ENCODE measurements at regions not wholly inside any gene's neighbourhood (a gene's known extent, or its start where the extent isn't known, plus 50 kb on each side); places are given as distances from the start of the nearest gene placed in this dataset.
"Not testable (repeated sequence)": the region's sequence is repeated elsewhere in the genome, so short reads cannot be mapped to it uniquely, and the experiment has no call there.

GRCh38 chr9:11632691-11633090 is 1019.9 kb upstream of the PTPRD start:
- no peaks in the 10 kb centered on the region for H3K4me1 Mint-ChIP-seq
- ATAC-seq = no peak

DNA sequence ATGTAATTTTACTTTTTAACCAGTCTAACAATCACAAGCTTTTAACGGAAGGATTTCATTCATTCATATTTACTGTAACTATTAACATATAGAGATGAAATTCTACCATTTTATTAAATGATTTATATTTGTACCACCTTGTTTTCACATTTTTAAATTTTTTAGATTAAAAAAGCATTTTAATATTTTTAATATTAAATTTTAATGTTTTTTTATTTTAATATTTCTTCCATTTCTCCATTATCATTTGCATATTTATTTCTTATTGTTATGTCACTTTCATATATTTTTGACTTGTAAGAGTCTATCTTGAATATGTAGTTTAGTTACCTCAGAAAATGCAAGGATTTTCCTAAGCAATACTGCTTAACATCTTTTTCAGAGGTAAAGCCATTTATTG is 1034.0 kb upstream of the PTPRD start:
- DNase-seq (no peak), ATAC-seq (no peak)
- H3K36me3 Mint-ChIP-seq = no peaks in the 10 kb centered on the region
- H3K4me3 Mint-ChIP-seq = no peak overlapping the region
- peaks cover 17% of the 10 kb centered on the region for H3K9me3 Mint-ChIP-seq (ENCODE audit: low read depth)
- CTCF ChIA-PET = no interaction called here
- no peaks in the 10 kb centered on the region for H3K4me1 Mint-ChIP-seq
- H3K27ac Mint-ChIP-seq = no peak overlapping the region
- H3K27me3 Mint-ChIP-seq = no peaks in the 10 kb centered on the region

More at GRCh38 chr9:11632691-11633090, 1019.9 kb upstream of the PTPRD start:
- H3K4me3 Mint-ChIP-seq = no peak overlapping the region
- H3K27me3 Mint-ChIP-seq = no peaks in the 10 kb centered on the region
- H3K36me3 Mint-ChIP-seq = no peaks in the 10 kb centered on the region
- no peak for DNase-seq
- CTCF ChIA-PET = no interaction called here
- H3K27ac Mint-ChIP-seq = no peak overlapping the region
- H3K9me3 Mint-ChIP-seq (ENCODE audit: low read depth) = peaks cover 9% of the 10 kb centered on the region

GRCh38 chr9:11653867-11654266 is 1039.3 kb upstream of the TYRP1 start:
- CTCF ChIA-PET = no interaction called here
- Mint-ChIP-seq H3K27me3 (no peaks in the 10 kb centered on the region), H3K4me3 (no peak overlapping the region), H3K9me3 (ENCODE audit: low read depth) (peaks cover 10% of the 10 kb centered on the region), H3K27ac (no peak overlapping the region), H3K4me1 (no peaks in the 10 kb centered on the region), H3K36me3 (no peaks in the 10 kb centered on the region)
- no peak for ATAC-seq
- no peak for DNase-seq

- H3K36me3 Mint-ChIP-seq = no peaks in the 10 kb centered on the region
- H3K9me3 Mint-ChIP-seq (ENCODE audit: low read depth) = peaks cover 11% of the 10 kb centered on the region
- no peak for ATAC-seq
- no peak for DNase-seq
- no peaks in the 10 kb centered on the region for H3K27me3 Mint-ChIP-seq
- H3K27ac Mint-ChIP-seq = no peak overlapping the region
- CTCF ChIA-PET = no interaction called here
- H3K4me3 Mint-ChIP-seq = no peak overlapping the region
- no peaks in the 10 kb centered on the region for H3K4me1 Mint-ChIP-seq
Observed at GRCh38 chr9:11663913-11664312, 1029.3 kb upstream of the TYRP1 start.

DNA sequence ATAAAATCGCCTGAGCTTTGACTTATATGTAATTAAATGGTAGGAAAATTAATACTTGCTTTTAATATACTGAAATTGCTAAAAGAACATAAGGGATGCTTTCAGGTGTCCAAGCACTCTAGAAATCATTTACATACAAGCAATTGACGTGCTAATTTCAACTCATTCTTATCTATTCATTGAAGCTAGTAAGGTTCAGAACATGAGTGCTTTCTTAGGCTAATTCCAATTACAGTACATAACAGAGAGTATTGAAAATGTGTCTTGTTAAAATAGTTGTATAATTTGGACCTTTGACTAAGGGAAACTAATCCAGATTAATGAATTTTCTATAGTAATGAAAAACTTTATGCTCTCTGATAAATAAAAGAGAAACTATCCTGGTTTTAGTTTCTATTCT is 1016.4 kb upstream of the TYRP1 start:
- CTCF ChIA-PET = no interaction called here
- Mint-ChIP-seq H3K27ac (no peak overlapping the region), H3K27me3 (no peaks in the 10 kb centered on the region), H3K4me3 (no peak overlapping the region), H3K36me3 (no peaks in the 10 kb centered on the region), H3K4me1 (no peaks in the 10 kb centered on the region), H3K9me3 (ENCODE audit: low read depth) (peaks cover 13% of the 10 kb centered on the region)
- DNase-seq (no peak), ATAC-seq (no peak)

GRCh38 chr9:11686733-11687132 is 1006.5 kb upstream of the TYRP1 start:
- CTCF ChIA-PET = no interaction called here
- Mint-ChIP-seq H3K27ac (no peak overlapping the region), H3K4me3 (no peak overlapping the region)

GRCh38 chr9:11697126-11697525 is 996.1 kb upstream of the TYRP1 start:
- no peak overlapping the region for H3K4me3 Mint-ChIP-seq
- H3K27me3 Mint-ChIP-seq = no peaks in the 10 kb centered on the region
- no peak for DNase-seq
- no peaks in the 10 kb centered on the region for H3K4me1 Mint-ChIP-seq
- CTCF ChIA-PET = no interaction called here
- peaks cover 11% of the 10 kb centered on the region for H3K9me3 Mint-ChIP-seq (ENCODE audit: low read depth)
- H3K27ac Mint-ChIP-seq = no peak overlapping the region
- no peak for ATAC-seq
- no peaks in the 10 kb centered on the region for H3K36me3 Mint-ChIP-seq

More at GRCh38 chr9:11686733-11687132, 1006.5 kb upstream of the TYRP1 start:
- Mint-ChIP-seq H3K4me1 (no peaks in the 10 kb centered on the region), H3K9me3 (ENCODE audit: low read depth) (peaks cover 9% of the 10 kb centered on the region), H3K36me3 (no peaks in the 10 kb centered on the region), H3K27me3 (no peaks in the 10 kb centered on the region)
- no peak for ATAC-seq
- no peak for DNase-seq

GRCh38 chr9:11701706-11702105 is 991.5 kb upstream of the TYRP1 start:
- Mint-ChIP-seq H3K27me3 (no peaks in the 10 kb centered on the region), H3K36me3 (no peaks in the 10 kb centered on the region), H3K4me1 (no peaks in the 10 kb centered on the region), H3K4me3 (no peak overlapping the region), H3K9me3 (ENCODE audit: low read depth) (peaks cover 10% of the 10 kb centered on the region), H3K27ac (no peak overlapping the region)
- CTCF ChIA-PET = no interaction called here
- ATAC-seq (no peak), DNase-seq (no peak)

GRCh38 chr9:11702548-11702947 is 990.6 kb upstream of the TYRP1 start:
- Mint-ChIP-seq H3K4me3 (no peak overlapping the region), H3K9me3 (ENCODE audit: low read depth) (peaks cover 7% of the 10 kb centered on the region), H3K4me1 (no peaks in the 10 kb centered on the region), H3K27ac (no peak overlapping the region), H3K27me3 (no peaks in the 10 kb centered on the region), H3K36me3 (no peaks in the 10 kb centered on the region)
- DNase-seq (no peak), ATAC-seq (no peak)
- CTCF ChIA-PET = no interaction called here

DNA sequence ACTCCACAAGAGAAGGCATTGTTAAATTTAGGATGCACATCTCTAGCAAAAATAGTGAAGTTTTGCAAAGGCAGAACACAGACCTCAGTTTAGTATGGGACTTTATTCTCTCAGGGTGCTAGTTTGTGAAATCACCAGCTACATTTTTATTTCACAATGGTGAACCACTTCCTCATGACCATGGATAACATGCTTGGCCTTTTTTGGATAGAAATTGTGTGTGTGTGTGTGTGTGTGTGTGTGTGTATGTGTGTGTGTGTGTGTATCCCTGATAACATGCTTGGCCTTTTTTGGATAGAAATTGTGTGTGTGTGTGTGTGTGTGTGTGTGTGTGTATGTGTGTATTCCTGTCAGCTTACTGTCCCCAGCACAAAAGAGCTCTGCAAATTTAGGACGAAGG is 989.0 kb upstream of the TYRP1 start:
- DNase-seq; ATAC-seq; H3K4me3 Mint-ChIP-seq; H3K27me3 Mint-ChIP-seq; H3K4me1 Mint-ChIP-seq; H3K27ac Mint-ChIP-seq; CTCF ChIA-PET; H3K9me3 Mint-ChIP-seq (ENCODE audit: low read depth); H3K36me3 Mint-ChIP-seq: not testable (repeated sequence)

- no peaks in the 10 kb centered on the region for H3K4me1 Mint-ChIP-seq
- CTCF ChIA-PET = no interaction called here
- no peaks in the 10 kb centered on the region for H3K36me3 Mint-ChIP-seq
- DNase-seq (no peak), ATAC-seq (no peak)
- no peaks in the 10 kb centered on the region for H3K27me3 Mint-ChIP-seq
- no peak overlapping the region for H3K27ac Mint-ChIP-seq
- H3K4me3 Mint-ChIP-seq = no peak overlapping the region
- peaks cover 6% of the 10 kb centered on the region for H3K9me3 Mint-ChIP-seq (ENCODE audit: low read depth)
Observed at GRCh38 chr9:11708899-11709298, 984.3 kb upstream of the TYRP1 start.

- Mint-ChIP-seq H3K4me1 (no peaks in the 10 kb centered on the region), H3K36me3 (no peaks in the 10 kb centered on the region), H3K27me3 (no peaks in the 10 kb centered on the region), H3K4me3 (no peak overlapping the region), H3K27ac (no peak overlapping the region), H3K9me3 (ENCODE audit: low read depth) (peaks cover 5% of the 10 kb centered on the region)
- DNase-seq = no peak
- CTCF ChIA-PET = no interaction called here
- ATAC-seq = no peak
Observed at GRCh38 chr9:11709567-11709966, 983.6 kb upstream of the TYRP1 start.

GRCh38 chr9:11713077-11713476 is 980.1 kb upstream of the TYRP1 start:
- DNase-seq = no peak
- no peaks in the 10 kb centered on the region for H3K27me3 Mint-ChIP-seq
- H3K27ac Mint-ChIP-seq = no peak overlapping the region
- peaks cover 8% of the 10 kb centered on the region for H3K9me3 Mint-ChIP-seq (ENCODE audit: low read depth)
- H3K4me3 Mint-ChIP-seq = no peak overlapping the region
- no peaks in the 10 kb centered on the region for H3K4me1 Mint-ChIP-seq
- ATAC-seq = no peak
- CTCF ChIA-PET = no interaction called here
- no peaks in the 10 kb centered on the region for H3K36me3 Mint-ChIP-seq

- H3K27me3 Mint-ChIP-seq = no peaks in the 10 kb centered on the region
- H3K36me3 Mint-ChIP-seq = no peaks in the 10 kb centered on the region
- peaks cover 14% of the 10 kb centered on the region for H3K9me3 Mint-ChIP-seq (ENCODE audit: low read depth)
- CTCF ChIA-PET = no interaction called here
- no peak overlapping the region for H3K4me3 Mint-ChIP-seq
- no peaks in the 10 kb centered on the region for H3K4me1 Mint-ChIP-seq
- no peak for DNase-seq
- no peak for ATAC-seq
- H3K27ac Mint-ChIP-seq = no peak overlapping the region
Observed at GRCh38 chr9:11722957-11723356, 970.2 kb upstream of the TYRP1 start.

DNA sequence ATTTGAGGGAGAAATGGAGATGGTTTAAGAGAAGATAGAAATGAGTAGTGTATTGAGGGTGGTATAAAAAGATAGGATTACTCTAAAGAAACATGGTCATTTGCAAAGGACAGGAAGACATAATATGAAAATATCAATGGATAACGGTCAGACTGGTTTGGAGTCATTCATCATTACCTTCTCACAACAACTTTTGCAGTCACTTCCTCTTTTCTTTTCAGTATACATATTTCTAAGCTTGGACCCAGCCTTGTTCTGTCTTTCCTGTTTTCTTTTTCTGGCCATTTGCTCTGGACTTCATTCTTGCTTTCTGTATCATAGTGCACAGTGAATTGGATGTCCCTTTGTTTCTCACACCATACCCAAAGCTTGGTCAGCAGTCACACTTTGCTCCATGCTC is 966.5 kb upstream of the TYRP1 start:
- Mint-ChIP-seq H3K27ac (no peak overlapping the region), H3K4me3 (no peak overlapping the region), H3K9me3 (ENCODE audit: low read depth) (peaks cover 11% of the 10 kb centered on the region), H3K27me3 (no peaks in the 10 kb centered on the region), H3K36me3 (no peaks in the 10 kb centered on the region), H3K4me1 (no peaks in the 10 kb centered on the region)
- CTCF ChIA-PET = no interaction called here
- no peak for ATAC-seq
- no peak for DNase-seq

All from activated CD8-positive, alpha-beta memory T cell treated with anti-CD3 and anti-CD28 coated beads, Interleukin-2, amount 10 ng/mL, durations not matched to agents 7 days and 5 days (primary cell).